NB4 (cell line): ENCODE measurements at regions not wholly inside any gene's neighbourhood (a gene's known extent, or its start where the extent isn't known, plus 50 kb on each side); places are given as distances from the start of the nearest gene placed in this dataset.

ENCODE experiments used
- MYC ChIP-seq: IDR thresholded peaks from 2 replicates; pipeline ENCODE4 v1.6.1; 2011; ENCODE audit warnings: low read depth, low read length
- POLR2A ChIP-seq: IDR thresholded peaks from 2 replicates; pipeline ENCODE4 v1.6.1; 2011; ENCODE audit warnings: mild to moderate bottlenecking; ENCODE audit not compliant: insufficient read length; ENCODE audit errors: extremely low read depth
- TF ChIP-seq, protein P1 (sequence below): IDR thresholded peaks from one replicate; pipeline ENCODE4 v1.5.1; 2012; ENCODE audit warnings: low read depth, low read length
- TF ChIP-seq, protein P2 (sequence below): IDR thresholded peaks from 2 replicates; pipeline ENCODE4 v1.6.1; 2011; ENCODE audit warnings: low read depth, low read length

DNA sequence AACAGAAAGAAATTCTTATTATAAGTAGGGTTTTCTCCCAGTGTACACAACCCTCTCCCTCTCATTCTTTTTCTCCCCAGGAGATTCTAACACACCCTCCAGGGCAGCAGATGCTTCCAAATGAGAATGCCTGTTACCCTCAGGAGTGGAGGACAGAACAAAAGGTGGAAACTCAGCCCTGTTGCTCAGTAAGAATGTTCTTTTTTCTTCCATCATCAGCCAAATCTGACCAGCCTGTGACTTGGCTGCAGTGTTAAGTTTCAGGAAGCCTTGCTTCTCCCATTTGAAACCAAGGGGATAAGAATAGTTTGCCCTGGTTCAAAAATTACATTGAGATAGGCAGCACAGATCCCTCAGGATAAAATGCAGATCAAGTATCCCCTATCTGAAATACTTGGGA, 77.5 kb upstream of the EEPD1 start:
- TF ChIP-seq POLR2A (no peak), MYC (no peak)
- TF ChIP-seq, protein P1, sequence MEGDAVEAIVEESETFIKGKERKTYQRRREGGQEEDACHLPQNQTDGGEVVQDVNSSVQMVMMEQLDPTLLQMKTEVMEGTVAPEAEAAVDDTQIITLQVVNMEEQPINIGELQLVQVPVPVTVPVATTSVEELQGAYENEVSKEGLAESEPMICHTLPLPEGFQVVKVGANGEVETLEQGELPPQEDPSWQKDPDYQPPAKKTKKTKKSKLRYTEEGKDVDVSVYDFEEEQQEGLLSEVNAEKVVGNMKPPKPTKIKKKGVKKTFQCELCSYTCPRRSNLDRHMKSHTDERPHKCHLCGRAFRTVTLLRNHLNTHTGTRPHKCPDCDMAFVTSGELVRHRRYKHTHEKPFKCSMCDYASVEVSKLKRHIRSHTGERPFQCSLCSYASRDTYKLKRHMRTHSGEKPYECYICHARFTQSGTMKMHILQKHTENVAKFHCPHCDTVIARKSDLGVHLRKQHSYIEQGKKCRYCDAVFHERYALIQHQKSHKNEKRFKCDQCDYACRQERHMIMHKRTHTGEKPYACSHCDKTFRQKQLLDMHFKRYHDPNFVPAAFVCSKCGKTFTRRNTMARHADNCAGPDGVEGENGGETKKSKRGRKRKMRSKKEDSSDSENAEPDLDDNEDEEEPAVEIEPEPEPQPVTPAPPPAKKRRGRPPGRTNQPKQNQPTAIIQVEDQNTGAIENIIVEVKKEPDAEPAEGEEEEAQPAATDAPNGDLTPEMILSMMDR: no peak
- TF ChIP-seq, protein P2, sequence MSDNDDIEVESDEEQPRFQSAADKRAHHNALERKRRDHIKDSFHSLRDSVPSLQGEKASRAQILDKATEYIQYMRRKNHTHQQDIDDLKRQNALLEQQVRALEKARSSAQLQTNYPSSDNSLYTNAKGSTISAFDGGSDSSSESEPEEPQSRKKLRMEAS: no peak
